Liver (tissue), 3 donors: ENCODE measurements at regions not wholly inside any gene's neighbourhood (a gene's known extent, or its start where the extent isn't known, plus 50 kb on each side); places are given as distances from the start of the nearest gene placed in this dataset.

ENCODE experiments used
- ATF3 ChIP-seq: IDR thresholded peaks from 2 replicates; pipeline ENCODE4 v1.6.1; 2016; ENCODE audit warnings: antibody characterized with exemption
- CTCF ChIP-seq: fragments of 150-350 bp; IDR thresholded peaks from 2 replicates; pipeline ENCODE4 v1.5.1; 2017; ENCODE audit warnings: improper control_type of control experiment, low read depth, low read length; ENCODE audit not compliant: missing input control
- EGR1 ChIP-seq, 2 donors: IDR thresholded peaks; 2 replicates each; pipeline ENCODE4 v1.6.1; 2016 to 2018; ENCODE audit warnings: antibody characterized with exemption in 2 of 2, low read depth in 2 of 2
- JUND ChIP-seq, 2 donors: IDR thresholded peaks; 2 replicates each; pipeline ENCODE4 v1.6.1; 2016; ENCODE audit warnings: antibody characterized with exemption in 2 of 2
- MAX ChIP-seq: IDR thresholded peaks from 2 replicates; pipeline ENCODE4 v1.6.1; 2016; ENCODE audit warnings: antibody characterized with exemption
- RAD21 ChIP-seq, 2 donors: IDR thresholded peaks; 2 replicates each; pipeline ENCODE4 v1.6.1; 2016; ENCODE audit warnings: antibody characterized with exemption in 2 of 2, mild to moderate bottlenecking in 2 of 2
- REST ChIP-seq: IDR thresholded peaks from 2 replicates; pipeline ENCODE4 v1.6.1; 2016; ENCODE audit warnings: antibody characterized with exemption, mild to moderate bottlenecking
- SP1 ChIP-seq: IDR thresholded peaks from 2 replicates; pipeline ENCODE4 v1.6.1; 2018; ENCODE audit warnings: antibody characterized with exemption, mild to moderate bottlenecking
- TAF1 ChIP-seq: conservative IDR thresholded peaks from 2 replicates; pipeline ENCODE4 v1.6.1; 2016; ENCODE audit warnings: antibody characterized with exemption, mild to moderate bottlenecking
- donor health status: healthy.
- donor health status: healthy.

GRCh38 chr12:70117670-70118069, 125.6 kb upstream of the CNOT2 start:
- TF ChIP-seq CTCF (no peak), TAF1 (no peak), JUND (IDR thresholded peaks at IDR 0.05) (no peak), MAX (no peak), RAD21 (IDR thresholded peaks at IDR 0.05) (no peak), EGR1 (IDR thresholded peaks at IDR 0.05; ENCODE audit: low read depth in 2 of 2) (no peak), ATF3 (no peak), REST (no peak), SP1 (no peak)
